Psoas muscle (tissue), 7 donors: ENCODE measurements at regions not wholly inside any gene's neighbourhood (a gene's known extent, or its start where the extent isn't known, plus 50 kb on each side); places are given as distances from the start of the nearest gene placed in this dataset.

Experiments
- ATAC-seq, 4 donors: fragments of 200-7000 bp; cut with Tn5 transposase; one replicate each; pipeline ENCODE4 v1.9.1; 2020; ENCODE audit warnings: moderate library complexity in 3 of 4, mild to moderate bottlenecking in 2 of 4
- DNase-seq, 2 donors: peaks; one replicate each; pipeline ENCODE4 v3.0.0-alpha.2; 2020
- H3K27ac ChIP-seq: fragments of 200-600 bp; one replicate; pipeline ENCODE4 v1.8.0; 2022
- H3K27me3 ChIP-seq, 3 donors: fragments of 200-600 bp in 1 of 3; one replicate each; pipeline versions ENCODE4 v1.6.1 to v1.8.0; 2013 to 2022; ENCODE audit warnings: low read length in 2 of 3, mild to moderate bottlenecking in 2 of 3, moderate library complexity in 1 of 3; ENCODE audit not compliant: insufficient read depth in 3 of 3
- H3K36me3 ChIP-seq, 2 donors: fragments of 200-600 bp in 1 of 2; one replicate each; pipeline versions ENCODE4 v1.6.1 to v1.8.0; 2013 to 2022; ENCODE audit warnings: low read depth in 1 of 2, mild to moderate bottlenecking in 1 of 2, moderate library complexity in 1 of 2; ENCODE audit not compliant: insufficient read depth in 1 of 2
- H3K4me1 ChIP-seq: fragments of 200-600 bp; one replicate; pipeline ENCODE4 v1.8.0; 2022
- H3K4me3 ChIP-seq: fragments of 200-600 bp; one replicate; pipeline ENCODE4 v1.8.0; 2022; ENCODE audit warnings: mild to moderate bottlenecking
- H3K9me3 ChIP-seq: fragments of 200-600 bp; one replicate; pipeline ENCODE4 v1.8.0; 2022
- CTCF ChIP-seq: fragments of 200-600 bp; IDR thresholded peaks from one replicate; pipeline ENCODE4 v1.8.0; 2022; ENCODE audit warnings: antibody characterized with exemption
- WGBS, 3 donors: extraction: QIAGEN DNeasy Blood & Tissue Kit; methylation state at CpG; one replicate each; pipeline versions ENCODE4 v1.1.6 to v1.1.7; 2013; 5-methylcytosine and 5-hydroxymethylcytosine counted together
- intact Hi-C, 2 donors: fragments of 100-400 bp; cut with DNase I; formaldehyde crosslinking; loops; one replicate each; pipeline versions ENCODE4 v1.11.0 to v1.14.2; 2022
- donor health status: healthy with polysubstance abuse.
- donor health status: DM: no; HTN: no; CAD: no; lungs with moderate emphysema.
- donor health status: Bipolar disorder and iron deficiency.
- donor health status: healthy.
- donor health status: DM: yes; HTN: yes; CAD: no.
- donor health status: DM: no; HTN: no; CAD: no.
- donor health status: DM: yes; HTN: yes; CAD: no.

GRCh38 chr12:92074889-92075288 is 70.8 kb downstream of the BTG1 start:
- Histone ChIP-seq H3K9me3 (no peaks in the 10 kb centered on the region), H3K27ac (no peak overlapping the region), H3K27me3 (no peaks in the 10 kb centered on the region), H3K4me1 (no peaks in the 10 kb centered on the region), H3K4me3 (no peak overlapping the region), H3K36me3 (no peaks in the 10 kb centered on the region)
- ATAC-seq: no peak
- no peak for DNase-seq
- 42 to 52% (median 51%) methylated on average over 2 of the region's 2 CpGs for WGBS, 3 donors
- TF ChIP-seq CTCF: no peak
- intact Hi-C loops: no loop called here

- Histone ChIP-seq H3K9me3 (no peaks in the 10 kb centered on the region), H3K4me1 (no peaks in the 10 kb centered on the region), H3K36me3 (no peaks in the 10 kb centered on the region), H3K27ac (no peak overlapping the region), H3K27me3 (no peaks in the 10 kb centered on the region), H3K4me3 (no peak overlapping the region)
- DNase-seq (no peak), ATAC-seq (no peak)
- 77 to 85% (median 80%) methylated on average over 2 of the region's 2 CpGs for WGBS, 3 donors
- intact Hi-C loops: no loop called here
- no peak for TF ChIP-seq CTCF
Measured at GRCh38 chr12:92073094-92073493, 72.6 kb downstream of the BTG1 start.

GRCh38 chr12:92072112-92072511 is 73.5 kb downstream of the BTG1 start:
- H3K4me1 ChIP-seq: no peaks in the 10 kb centered on the region
- TF ChIP-seq CTCF: no peak

GRCh38 chr12:92070864-92071445 is 74.7 kb downstream of the BTG1 start:
- intact Hi-C loops: no loop called here
- no peaks in the 10 kb centered on the region for H3K4me1 ChIP-seq
- DNase-seq (no peak), ATAC-seq (no peak)
- no peaks in the 10 kb centered on the region for H3K9me3 ChIP-seq
- H3K27me3 ChIP-seq: no peaks in the 10 kb centered on the region
- H3K36me3 ChIP-seq: no peaks in the 10 kb centered on the region
- no peak overlapping the region for H3K27ac ChIP-seq
- WGBS, 3 donors: 73 to 94% (median 87%) methylated on average over 6 of the region's 6 CpGs
- TF ChIP-seq CTCF: no peak
- H3K4me3 ChIP-seq: no peak overlapping the region

More at GRCh38 chr12:92072112-92072511, 73.5 kb downstream of the BTG1 start:
- 97 to 100% (median 100%) methylated on average over 1 of the region's 1 CpG for WGBS, 3 donors
- Histone ChIP-seq H3K27me3 (no peaks in the 10 kb centered on the region), H3K4me3 (no peak overlapping the region), H3K27ac (no peak overlapping the region), H3K36me3 (no peaks in the 10 kb centered on the region), H3K9me3 (no peaks in the 10 kb centered on the region)
- ATAC-seq (no peak), DNase-seq (no peak)
- intact Hi-C loops: no loop called here
